Progenitor cell of endocrine pancreas (in vitro differentiated cells): ENCODE measurements at regions not wholly inside any gene's neighbourhood (a gene's known extent, or its start where the extent isn't known, plus 50 kb on each side); places are given as distances from the start of the nearest gene placed in this dataset.

ENCODE experiments used
- DNase-seq: peaks from one replicate; pipeline ENCODE4 v3.0.0; 2021; ENCODE audit warnings: low spot score; ENCODE audit not compliant: unreplicated experiment
- H3K27ac Mint-ChIP-seq: 2 replicates; pipeline ENCODE4 v1.8.0; 2021; ENCODE audit warnings: mild to moderate bottlenecking, moderate library complexity, mixed read lengths
- H3K27me3 Mint-ChIP-seq: 2 replicates; pipeline ENCODE4 v1.8.0; 2021; ENCODE audit warnings: mixed read lengths
- H3K36me3 Mint-ChIP-seq: 2 replicates; pipeline ENCODE4 v1.8.0; 2022; ENCODE audit warnings: mixed read lengths; ENCODE audit not compliant: insufficient read depth
- H3K4me1 Mint-ChIP-seq: 2 replicates; pipeline ENCODE4 v1.8.0; 2021; ENCODE audit warnings: low read depth, mixed read lengths
- H3K4me3 Mint-ChIP-seq: 2 replicates; pipeline ENCODE4 v1.8.0; 2021; ENCODE audit warnings: low read depth, mild to moderate bottlenecking, moderate library complexity, mixed read lengths
- H3K9me3 Mint-ChIP-seq: 2 replicates; pipeline ENCODE4 v1.8.0; 2021; ENCODE audit warnings: low read depth, mixed read lengths
- TF ChIP-seq, protein P1 (sequence below): fragments of 200-600 bp; sonication (generic); IDR thresholded peaks from one replicate; pipeline ENCODE4 v1.5.0; 2021; ENCODE audit warnings: antibody characterized with exemption, mild to moderate bottlenecking; ENCODE audit not compliant: unreplicated experiment

DNA sequence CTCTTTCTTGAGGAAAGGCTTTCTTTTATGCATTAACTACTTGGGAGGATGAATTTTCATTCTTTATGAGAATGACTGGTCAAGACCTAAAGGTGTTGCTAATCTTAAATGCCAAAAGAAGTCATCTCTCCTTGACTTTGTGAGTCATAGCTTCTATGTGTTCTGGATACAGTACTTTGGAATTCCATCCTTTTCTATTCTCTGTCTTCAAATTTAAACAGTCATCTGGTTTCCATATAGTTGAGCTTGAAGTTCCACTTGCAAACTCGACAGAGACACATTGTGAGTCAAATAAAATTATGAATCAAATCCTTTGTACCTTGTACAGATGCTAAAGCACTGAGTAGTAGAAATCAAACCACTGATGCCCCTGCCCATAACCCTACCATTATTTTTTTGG is 271.9 kb upstream of the PMFBP1 start:
- no peaks in the 10 kb centered on the region for H3K4me1 Mint-ChIP-seq
- H3K36me3 Mint-ChIP-seq, result peaks cover 4% of the 10 kb centered on the region
- no peak for DNase-seq
- H3K9me3 Mint-ChIP-seq, result peaks cover 32% of the 10 kb centered on the region
- H3K4me3 Mint-ChIP-seq, result no peak overlapping the region
- H3K27me3 Mint-ChIP-seq, result no peaks in the 10 kb centered on the region
- no peak overlapping the region for H3K27ac Mint-ChIP-seq
- TF ChIP-seq, protein P1, sequence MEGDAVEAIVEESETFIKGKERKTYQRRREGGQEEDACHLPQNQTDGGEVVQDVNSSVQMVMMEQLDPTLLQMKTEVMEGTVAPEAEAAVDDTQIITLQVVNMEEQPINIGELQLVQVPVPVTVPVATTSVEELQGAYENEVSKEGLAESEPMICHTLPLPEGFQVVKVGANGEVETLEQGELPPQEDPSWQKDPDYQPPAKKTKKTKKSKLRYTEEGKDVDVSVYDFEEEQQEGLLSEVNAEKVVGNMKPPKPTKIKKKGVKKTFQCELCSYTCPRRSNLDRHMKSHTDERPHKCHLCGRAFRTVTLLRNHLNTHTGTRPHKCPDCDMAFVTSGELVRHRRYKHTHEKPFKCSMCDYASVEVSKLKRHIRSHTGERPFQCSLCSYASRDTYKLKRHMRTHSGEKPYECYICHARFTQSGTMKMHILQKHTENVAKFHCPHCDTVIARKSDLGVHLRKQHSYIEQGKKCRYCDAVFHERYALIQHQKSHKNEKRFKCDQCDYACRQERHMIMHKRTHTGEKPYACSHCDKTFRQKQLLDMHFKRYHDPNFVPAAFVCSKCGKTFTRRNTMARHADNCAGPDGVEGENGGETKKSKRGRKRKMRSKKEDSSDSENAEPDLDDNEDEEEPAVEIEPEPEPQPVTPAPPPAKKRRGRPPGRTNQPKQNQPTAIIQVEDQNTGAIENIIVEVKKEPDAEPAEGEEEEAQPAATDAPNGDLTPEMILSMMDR, result no peak

DNA sequence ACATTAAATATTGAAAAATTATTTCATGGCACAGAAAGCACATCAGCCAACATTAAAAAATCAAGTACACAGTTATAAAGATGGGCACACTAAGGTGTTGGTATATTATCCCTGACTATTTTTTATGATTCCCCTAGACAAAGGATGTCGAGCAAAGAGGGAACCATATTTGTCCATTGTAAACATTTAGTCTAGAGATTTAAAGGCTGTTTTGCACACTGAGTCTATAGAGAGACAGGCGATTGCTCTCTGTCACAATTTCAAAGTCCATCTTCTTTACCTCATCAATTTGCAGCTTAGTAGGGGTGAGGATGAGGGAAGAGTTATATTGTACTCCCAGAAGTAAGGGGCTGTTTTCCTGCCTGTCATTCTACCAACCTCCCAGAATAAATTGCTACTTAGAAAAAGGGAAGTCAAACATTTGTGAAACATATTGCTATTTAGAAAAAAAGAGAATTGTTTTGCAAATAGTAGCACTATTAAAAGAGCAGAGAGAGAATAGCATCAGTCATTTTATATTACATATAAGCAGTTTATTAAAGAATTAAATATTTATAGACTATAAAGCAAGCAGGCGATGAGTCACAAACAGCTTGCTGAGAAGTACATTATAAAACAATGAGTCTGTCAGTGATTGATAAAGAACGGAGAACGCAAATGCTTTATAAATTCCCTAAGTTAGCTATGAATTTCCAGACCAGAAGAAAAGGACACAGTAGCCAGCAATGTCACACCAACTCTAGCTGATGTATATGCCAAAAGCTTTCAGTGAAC is 270.6 kb upstream of the PMFBP1 start:
- Mint-ChIP-seq H3K36me3 (peaks cover 4% of the 10 kb centered on the region), H3K27me3 (no peaks in the 10 kb centered on the region), H3K4me3 (no peak overlapping the region), H3K9me3 (peaks cover 21% of the 10 kb centered on the region), H3K4me1 (no peaks in the 10 kb centered on the region), H3K27ac (no peak overlapping the region)
- TF ChIP-seq, protein P1, result no peak
- no peak for DNase-seq

- peaks cover 15% of the 10 kb centered on the region for H3K36me3 Mint-ChIP-seq
- peaks cover 30% of the 10 kb centered on the region for H3K9me3 Mint-ChIP-seq
- TF ChIP-seq, protein P1, result no peak
- no peak overlapping the region for H3K4me3 Mint-ChIP-seq
- H3K27me3 Mint-ChIP-seq, result no peaks in the 10 kb centered on the region
- no peak for DNase-seq
- no peak overlapping the region for H3K27ac Mint-ChIP-seq
- H3K4me1 Mint-ChIP-seq, result no peaks in the 10 kb centered on the region
These were observed 265.9 kb upstream of the PMFBP1 start for GRCh38 chr16:72437891-72438290.

- Mint-ChIP-seq H3K4me1 (no peaks in the 10 kb centered on the region), H3K9me3 (peaks cover 22% of the 10 kb centered on the region), H3K4me3 (no peak overlapping the region), H3K27me3 (no peaks in the 10 kb centered on the region), H3K36me3 (peaks cover 15% of the 10 kb centered on the region), H3K27ac (no peak overlapping the region)
- DNase-seq, result no peak
- TF ChIP-seq, protein P1, result no peak
These were observed 262.2 kb upstream of the PMFBP1 start for GRCh38 chr16:72434159-72434558.

- Mint-ChIP-seq H3K9me3 (peaks cover 15% of the 10 kb centered on the region), H3K36me3 (peaks cover 16% of the 10 kb centered on the region), H3K27me3 (no peaks in the 10 kb centered on the region), H3K27ac (no peak overlapping the region), H3K4me3 (no peak overlapping the region), H3K4me1 (no peaks in the 10 kb centered on the region)
- DNase-seq, result no peak
- TF ChIP-seq, protein P1, result no peak
These were observed 258.2 kb upstream of the PMFBP1 start for GRCh38 chr16:72430121-72430520.
